ENCODE measurements at regions not wholly inside any gene's neighbourhood (a gene's known extent, or its start where the extent isn't known, plus 50 kb on each side); places are given as distances from the start of the nearest gene placed in this dataset.

DNA sequence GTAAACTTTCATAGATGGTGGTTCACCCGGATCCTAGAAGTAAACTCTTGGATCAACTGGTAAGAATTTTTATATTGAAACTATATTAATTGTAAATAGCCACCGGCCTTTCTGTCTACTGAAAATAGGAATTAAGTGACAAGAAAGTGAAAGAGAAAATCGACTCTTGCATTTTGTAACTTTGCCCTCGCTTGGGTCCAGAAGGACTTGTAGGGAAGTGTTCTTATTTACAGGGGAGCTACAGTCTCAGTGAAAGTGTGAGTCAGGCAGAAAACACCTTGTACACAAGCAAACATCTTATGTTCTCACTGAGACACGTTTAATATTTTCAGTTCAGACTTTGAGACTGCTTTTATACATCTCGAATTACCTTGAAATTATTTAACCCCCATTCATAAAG is 238.9 kb downstream of the BLID start:
- TF ChIP-seq, protein P1, sequence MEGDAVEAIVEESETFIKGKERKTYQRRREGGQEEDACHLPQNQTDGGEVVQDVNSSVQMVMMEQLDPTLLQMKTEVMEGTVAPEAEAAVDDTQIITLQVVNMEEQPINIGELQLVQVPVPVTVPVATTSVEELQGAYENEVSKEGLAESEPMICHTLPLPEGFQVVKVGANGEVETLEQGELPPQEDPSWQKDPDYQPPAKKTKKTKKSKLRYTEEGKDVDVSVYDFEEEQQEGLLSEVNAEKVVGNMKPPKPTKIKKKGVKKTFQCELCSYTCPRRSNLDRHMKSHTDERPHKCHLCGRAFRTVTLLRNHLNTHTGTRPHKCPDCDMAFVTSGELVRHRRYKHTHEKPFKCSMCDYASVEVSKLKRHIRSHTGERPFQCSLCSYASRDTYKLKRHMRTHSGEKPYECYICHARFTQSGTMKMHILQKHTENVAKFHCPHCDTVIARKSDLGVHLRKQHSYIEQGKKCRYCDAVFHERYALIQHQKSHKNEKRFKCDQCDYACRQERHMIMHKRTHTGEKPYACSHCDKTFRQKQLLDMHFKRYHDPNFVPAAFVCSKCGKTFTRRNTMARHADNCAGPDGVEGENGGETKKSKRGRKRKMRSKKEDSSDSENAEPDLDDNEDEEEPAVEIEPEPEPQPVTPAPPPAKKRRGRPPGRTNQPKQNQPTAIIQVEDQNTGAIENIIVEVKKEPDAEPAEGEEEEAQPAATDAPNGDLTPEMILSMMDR (IDR thresholded peaks at IDR 0.05 in 4 of 5, conservative IDR thresholded peaks at IDR 0.05 in 1 of 5): no peak
- TF ChIP-seq POLR2A (IDR thresholded peaks at IDR 0.05): no peak
